Mucosa of gallbladder (tissue), 1 donor: ENCODE measurements at regions not wholly inside any gene's neighbourhood (a gene's known extent, or its start where the extent isn't known, plus 50 kb on each side); places are given as distances from the start of the nearest gene placed in this dataset.

Source experiments
- DNase-seq: peaks from one replicate; pipeline ENCODE4 v3.0.0-alpha.2; 2020; ENCODE audit warnings: low spot score
- donor health status: DM: no; HTN: no; CAD: no.

GRCh38 chr10:28250782-28251181 is 52.1 kb downstream of the MPP7 start:
- DNase-seq, result no peak

GRCh38 chr10:28250358-28250757 is 52.5 kb downstream of the MPP7 start:
- no peak for DNase-seq

GRCh38 chr10:28249512-28249911 is 53.4 kb downstream of the MPP7 start:
- DNase-seq, result no peak

GRCh38 chr10:28248092-28248491 is 54.8 kb downstream of the MPP7 start:
- DNase-seq, result no peak

GRCh38 chr10:28246023-28246422 is 56.8 kb downstream of the MPP7 start:
- no peak for DNase-seq

- DNase-seq, result no peak
Observed at GRCh38 chr10:28243923-28244322, 58.9 kb downstream of the MPP7 start.

GRCh38 chr10:28242555-28243204 is 60.2 kb downstream of the MPP7 start:
- DNase-seq, result no peak

- DNase-seq, result peak; percentile 22
Observed at GRCh38 chr10:28241741-28242399, 61.0 kb downstream of the MPP7 start.

- DNase-seq, result no peak
Observed at GRCh38 chr10:28240400-28240799, 62.5 kb downstream of the MPP7 start.

- no peak for DNase-seq
Observed at GRCh38 chr10:28236591-28236990, 66.3 kb downstream of the MPP7 start.

GRCh38 chr10:28220811-28221210 is 82.1 kb downstream of the MPP7 start:
- no peak for DNase-seq

GRCh38 chr10:28219251-28219650 is 83.6 kb downstream of the MPP7 start:
- DNase-seq, result no peak

GRCh38 chr10:28217848-28218247 is 85.0 kb downstream of the MPP7 start:
- no peak for DNase-seq

- no peak for DNase-seq
Observed at GRCh38 chr10:28215930-28216329, 86.9 kb downstream of the MPP7 start.

- DNase-seq, result no peak
Observed at GRCh38 chr10:28214219-28214618, 88.6 kb downstream of the MPP7 start.

GRCh38 chr10:28211759-28212158 is 91.1 kb downstream of the MPP7 start:
- DNase-seq, result no peak

- no peak for DNase-seq
Observed at GRCh38 chr10:28207799-28208198, 95.1 kb downstream of the MPP7 start.

GRCh38 chr10:28202941-28203352 is 99.9 kb downstream of the MPP7 start:
- DNase-seq, result no peak

- no peak for DNase-seq
Observed at GRCh38 chr10:28201410-28202400, 101.2 kb downstream of the MPP7 start.

- no peak for DNase-seq
Observed at GRCh38 chr10:28200775-28201174, 102.1 kb downstream of the MPP7 start.

- no peak for DNase-seq
Observed at GRCh38 chr10:28199941-28200340, 102.9 kb downstream of the MPP7 start.

- no peak for DNase-seq
Observed at GRCh38 chr10:28190196-28190595, 112.7 kb downstream of the MPP7 start.

- no peak for DNase-seq
Observed at GRCh38 chr10:28188526-28188925, 114.3 kb downstream of the MPP7 start.
